A549 (cell line): ENCODE measurements at regions not wholly inside any gene's neighbourhood (a gene's known extent, or its start where the extent isn't known, plus 50 kb on each side); places are given as distances from the start of the nearest gene placed in this dataset.

ENCODE experiments used
- ATAC-seq, 2 experiments: fragments of 200-7000 bp in 1 of 2; fragments of >200 bp in 1 of 2; cut with Nextera tagmentation in 1 of 2; cut with Tn5 transposase in 1 of 2; 3 replicates each; pipeline versions ENCODE4 v1.8.0 to v1.9.1; 2018 to 2020; ENCODE audit warnings: mild to moderate bottlenecking in 1 of 2, moderate library complexity in 1 of 2
- CTCF ChIA-PET: fragments of 300-600 bp; sonication (Branson Sonifier 250); formaldehyde crosslinking; extraction: SDS; loops from one replicate; lab custom pipeline; 2021; ENCODE audit warnings: antibody characterized with exemption, inconsistent platforms; lab: Yijun Ruan, JAX
- POLR2A ChIA-PET: fragments of 350-600 bp; formaldehyde crosslinking; extraction: SDS; loops from one replicate; lab custom pipeline; 2021; ENCODE audit warnings: antibody characterized with exemption, inconsistent platforms; lab: Yijun Ruan, JAX
- DNase-seq, 2 experiments: peaks; one replicate each; pipeline versions ENCODE4 v3.0.0 to v3.0.0-alpha.2; 2011 to 2016; ENCODE audit warnings: low read depth in 1 of 2, low spot score in 1 of 2
- FAIRE-seq: peaks from 2 replicates; lab custom pipeline; 2011; peaks lifted over from hg19 to GRCh38; lab: Jason Lieb, UNC
- H3K27ac ChIP-seq, 2 experiments: fragments of >200 bp; sonication (Bioruptor Twin); formaldehyde crosslinking; 3 replicates each; pipeline ENCODE4 v1.5.1; 2016 to 2017
- H3K4me1 ChIP-seq: fragments of >200 bp; sonication (Bioruptor Twin); formaldehyde crosslinking; 3 replicates; pipeline ENCODE4 v1.6.1; 2016
- H3K4me2 ChIP-seq: fragments of >200 bp; sonication (Bioruptor Twin); formaldehyde crosslinking; 3 replicates; pipeline ENCODE4 v1.6.1; 2016
- H3K4me3 ChIP-seq: fragments of >200 bp; sonication (Bioruptor Twin); formaldehyde crosslinking; 3 replicates; pipeline ENCODE4 v1.5.1; 2016
- H3K9me3 ChIP-seq: fragments of >200 bp; sonication (Bioruptor Twin); formaldehyde crosslinking; 3 replicates; pipeline ENCODE4 v1.6.1; 2016
- BHLHE40 ChIP-seq: IDR thresholded peaks from 2 replicates; pipeline ENCODE4 v1.6.1; 2012; ENCODE audit warnings: low read depth, low read length, inconsistent platforms
- CEBPB ChIP-seq, 2 experiments: fragments of >200 bp in 1 of 2; sonication (Bioruptor Twin) in 1 of 2; formaldehyde crosslinking in 1 of 2; IDR thresholded peaks; 2 replicates each; pipeline ENCODE4 v1.6.1; 2012 to 2016
- CHD4 ChIP-seq: fragments of 200-600 bp; sonication (generic); IDR thresholded peaks from 2 replicates; pipeline ENCODE4 v1.6.1; 2016; ENCODE audit warnings: antibody characterized with exemption, mild to moderate bottlenecking, borderline replicate concordance
- EHF ChIP-seq: fragments of 250-450 bp; sonication (Bioruptor Pico); IDR thresholded peaks from 2 replicates; pipeline ENCODE4 v1.5.0; 2020; ENCODE audit warnings: mild to moderate bottlenecking
- ESRRA ChIP-seq: fragments of 150-350 bp; IDR thresholded peaks from 2 replicates; pipeline ENCODE4 v1.6.1; 2014; ENCODE audit warnings: mild to moderate bottlenecking, low read length, borderline replicate concordance
- FOSB ChIP-seq: fragments of 250-450 bp; sonication (Bioruptor Pico); IDR thresholded peaks from 2 replicates; pipeline ENCODE4 v1.5.0; 2020; ENCODE audit warnings: mild to moderate bottlenecking, moderate library complexity
- FOXS1 ChIP-seq: fragments of 250-450 bp; sonication (Bioruptor Pico); IDR thresholded peaks from 2 replicates; pipeline ENCODE4 v1.5.0; 2020; ENCODE audit warnings: mild to moderate bottlenecking, moderate library complexity
- GATA3 ChIP-seq: IDR thresholded peaks from 2 replicates; pipeline ENCODE4 v1.6.1; 2012; ENCODE audit warnings: borderline replicate concordance
- KDM5A ChIP-seq: fragments of 200-600 bp; sonication (generic); IDR thresholded peaks from 2 replicates; pipeline ENCODE4 v1.6.1; 2016; ENCODE audit warnings: antibody characterized with exemption, mild to moderate bottlenecking
- MYC ChIP-seq: IDR thresholded peaks from 2 replicates; pipeline ENCODE4 v1.6.1; 2012; ENCODE audit warnings: mild to moderate bottlenecking, inconsistent platforms, low read length, improper control_type of control experiment, borderline replicate concordance
- NFE2L2 ChIP-seq: fragments of 150-350 bp; conservative IDR thresholded peaks from 2 replicates; pipeline ENCODE4 v1.6.1; 2014; ENCODE audit warnings: low read length
- PHF8 ChIP-seq: fragments of 200-600 bp; sonication (generic); IDR thresholded peaks from 2 replicates; pipeline ENCODE4 v1.6.1; 2016; ENCODE audit warnings: low read depth, mild to moderate bottlenecking, antibody characterized with exemption, moderate library complexity, borderline replicate concordance
- RAD21 ChIP-seq, 2 experiments: fragments of >200 bp in 1 of 2; sonication (Bioruptor Twin) in 1 of 2; formaldehyde crosslinking in 1 of 2; IDR thresholded peaks in 1 of 2; conservative IDR thresholded peaks in 1 of 2; 2 replicates in 1 of 2; 3 replicates in 1 of 2; pipeline ENCODE4 v1.6.1; 2012 to 2018; ENCODE audit warnings: inconsistent platforms in 1 of 2
- RCOR1 ChIP-seq: fragments of 150-350 bp; IDR thresholded peaks from 2 replicates; pipeline ENCODE4 v1.6.1; 2014; ENCODE audit warnings: antibody characterized with exemption, low read length, low read depth
- SMC3 ChIP-seq: fragments of >200 bp; sonication (Bioruptor Twin); formaldehyde crosslinking; IDR thresholded peaks from 3 replicates; pipeline ENCODE4 v1.6.1; 2018; ENCODE audit warnings: inconsistent platforms
- SREBF2 ChIP-seq: fragments of 450-650 bp; IDR thresholded peaks from 2 replicates; pipeline ENCODE4 v1.6.1; 2014; ENCODE audit warnings: mild to moderate bottlenecking, moderate library complexity
- TFCP2L1 ChIP-seq: fragments of 250-450 bp; sonication (Bioruptor Pico); IDR thresholded peaks from 2 replicates; pipeline ENCODE4 v1.5.0; 2021; ENCODE audit warnings: mild to moderate bottlenecking
- TP53 ChIP-seq: fragments of 250-450 bp; sonication (Bioruptor Pico); IDR thresholded peaks from 2 replicates; pipeline ENCODE4 v1.5.0; 2021; ENCODE audit warnings: mild to moderate bottlenecking, moderate library complexity
- ZSCAN20 ChIP-seq: fragments of 250-450 bp; sonication (Bioruptor Pico); IDR thresholded peaks from 2 replicates; pipeline ENCODE4 v1.8.0; 2022; ENCODE audit warnings: mild to moderate bottlenecking, moderate library complexity
- WGBS: methylation state at CpG from one replicate; pipeline ENCODE4 v1.1.6; 2017; ENCODE audit errors: missing lambda C conversion rate; 5-methylcytosine and 5-hydroxymethylcytosine counted together
- TF ChIP-seq, protein P1 (sequence below): IDR thresholded peaks from 2 replicates; pipeline ENCODE4 v1.6.1; 2012
- TF ChIP-seq, protein P2 (sequence below): fragments of 200-600 bp; sonication (generic); IDR thresholded peaks from 2 replicates; pipeline ENCODE4 v1.6.1; 2016; ENCODE audit warnings: antibody characterized with exemption, mild to moderate bottlenecking, moderate library complexity
- TF ChIP-seq, protein P3 (sequence below): IDR thresholded peaks from 2 replicates; pipeline ENCODE4 v1.6.1; 2012; ENCODE audit warnings: low read depth, borderline replicate concordance
- TF ChIP-seq, protein P4 (sequence below): fragments of >200 bp; sonication (Bioruptor Twin); formaldehyde crosslinking; IDR thresholded peaks from 2 replicates; pipeline ENCODE4 v1.6.1; 2016

DNA sequence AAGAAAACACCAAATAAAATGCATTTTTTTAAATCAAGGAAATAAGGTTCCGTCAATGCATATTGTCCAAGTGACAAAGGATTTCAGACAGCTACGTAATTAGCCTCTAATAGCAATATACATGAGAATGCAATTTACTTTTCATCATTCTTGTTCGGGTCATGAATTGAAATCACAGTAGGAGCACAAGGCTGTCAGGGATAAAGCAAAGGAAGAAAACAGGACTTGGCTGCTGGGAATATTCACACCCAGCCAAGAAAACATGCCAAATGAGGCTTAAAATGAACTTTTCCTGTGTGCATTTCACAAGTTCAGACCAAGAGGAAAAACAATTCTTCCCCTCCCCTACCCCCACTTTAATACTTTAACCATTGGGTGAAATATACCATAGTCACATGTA, 188.6 kb downstream of the CWF19L2 start (continued):
- TF ChIP-seq, protein P1, sequence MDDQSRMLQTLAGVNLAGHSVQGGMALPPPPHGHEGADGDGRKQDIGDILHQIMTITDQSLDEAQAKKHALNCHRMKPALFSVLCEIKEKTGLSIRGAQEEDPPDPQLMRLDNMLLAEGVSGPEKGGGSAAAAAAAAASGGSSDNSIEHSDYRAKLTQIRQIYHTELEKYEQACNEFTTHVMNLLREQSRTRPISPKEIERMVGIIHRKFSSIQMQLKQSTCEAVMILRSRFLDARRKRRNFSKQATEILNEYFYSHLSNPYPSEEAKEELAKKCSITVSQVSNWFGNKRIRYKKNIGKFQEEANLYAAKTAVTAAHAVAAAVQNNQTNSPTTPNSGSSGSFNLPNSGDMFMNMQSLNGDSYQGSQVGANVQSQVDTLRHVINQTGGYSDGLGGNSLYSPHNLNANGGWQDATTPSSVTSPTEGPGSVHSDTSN: no peak
- TF ChIP-seq TP53 (CRISPR knock-in tag) (no peak), MYC (no peak)

DNA sequence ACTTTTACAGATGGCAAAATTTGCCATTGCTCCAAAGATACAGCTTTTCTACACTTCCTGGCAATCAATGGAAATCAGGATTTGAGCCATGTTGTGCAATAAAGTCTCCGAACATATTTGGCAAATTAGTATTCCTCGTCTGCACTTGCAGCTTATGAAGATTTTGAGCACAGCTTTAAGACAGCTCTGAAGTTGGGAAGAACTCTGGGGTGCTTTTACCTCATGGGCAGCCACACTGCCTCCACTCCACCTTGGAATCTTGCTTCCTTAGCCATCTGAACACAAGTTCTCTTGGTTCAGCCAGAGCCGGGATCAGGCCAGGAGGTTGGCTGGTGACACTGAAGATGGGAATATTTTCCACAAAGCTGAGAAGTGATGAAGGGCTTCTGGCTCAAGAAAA, 191.2 kb downstream of the CWF19L2 start:
- TF ChIP-seq RAD21 (conservative IDR thresholded peaks at IDR 0.05 in 1 of 2, IDR thresholded peaks at IDR 0.05 in 1 of 2): no peak
- TF ChIP-seq GATA3: no peak
- TF ChIP-seq, protein P2, sequence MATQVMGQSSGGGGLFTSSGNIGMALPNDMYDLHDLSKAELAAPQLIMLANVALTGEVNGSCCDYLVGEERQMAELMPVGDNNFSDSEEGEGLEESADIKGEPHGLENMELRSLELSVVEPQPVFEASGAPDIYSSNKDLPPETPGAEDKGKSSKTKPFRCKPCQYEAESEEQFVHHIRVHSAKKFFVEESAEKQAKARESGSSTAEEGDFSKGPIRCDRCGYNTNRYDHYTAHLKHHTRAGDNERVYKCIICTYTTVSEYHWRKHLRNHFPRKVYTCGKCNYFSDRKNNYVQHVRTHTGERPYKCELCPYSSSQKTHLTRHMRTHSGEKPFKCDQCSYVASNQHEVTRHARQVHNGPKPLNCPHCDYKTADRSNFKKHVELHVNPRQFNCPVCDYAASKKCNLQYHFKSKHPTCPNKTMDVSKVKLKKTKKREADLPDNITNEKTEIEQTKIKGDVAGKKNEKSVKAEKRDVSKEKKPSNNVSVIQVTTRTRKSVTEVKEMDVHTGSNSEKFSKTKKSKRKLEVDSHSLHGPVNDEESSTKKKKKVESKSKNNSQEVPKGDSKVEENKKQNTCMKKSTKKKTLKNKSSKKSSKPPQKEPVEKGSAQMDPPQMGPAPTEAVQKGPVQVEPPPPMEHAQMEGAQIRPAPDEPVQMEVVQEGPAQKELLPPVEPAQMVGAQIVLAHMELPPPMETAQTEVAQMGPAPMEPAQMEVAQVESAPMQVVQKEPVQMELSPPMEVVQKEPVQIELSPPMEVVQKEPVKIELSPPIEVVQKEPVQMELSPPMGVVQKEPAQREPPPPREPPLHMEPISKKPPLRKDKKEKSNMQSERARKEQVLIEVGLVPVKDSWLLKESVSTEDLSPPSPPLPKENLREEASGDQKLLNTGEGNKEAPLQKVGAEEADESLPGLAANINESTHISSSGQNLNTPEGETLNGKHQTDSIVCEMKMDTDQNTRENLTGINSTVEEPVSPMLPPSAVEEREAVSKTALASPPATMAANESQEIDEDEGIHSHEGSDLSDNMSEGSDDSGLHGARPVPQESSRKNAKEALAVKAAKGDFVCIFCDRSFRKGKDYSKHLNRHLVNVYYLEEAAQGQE: no peak
- TF ChIP-seq, protein P3, sequence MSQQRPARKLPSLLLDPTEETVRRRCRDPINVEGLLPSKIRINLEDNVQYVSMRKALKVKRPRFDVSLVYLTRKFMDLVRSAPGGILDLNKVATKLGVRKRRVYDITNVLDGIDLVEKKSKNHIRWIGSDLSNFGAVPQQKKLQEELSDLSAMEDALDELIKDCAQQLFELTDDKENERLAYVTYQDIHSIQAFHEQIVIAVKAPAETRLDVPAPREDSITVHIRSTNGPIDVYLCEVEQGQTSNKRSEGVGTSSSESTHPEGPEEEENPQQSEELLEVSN: no peak
- no peak for TF ChIP-seq SREBF2
- TF ChIP-seq PHF8: no peak
- TF ChIP-seq KDM5A: no peak
- no peak for TF ChIP-seq BHLHE40
- TF ChIP-seq SMC3: no peak
- TF ChIP-seq, all 56 proteins: peak for 0
- ChIA-PET CTCF (no interaction called here), POLR2A (no interaction called here)

GRCh38 chr11:107265591-107266121, 192.0 kb downstream of the CWF19L2 start:
- TF ChIP-seq BHLHE40: no peak
- TF ChIP-seq FOXS1: no peak
- TF ChIP-seq, protein P4, sequence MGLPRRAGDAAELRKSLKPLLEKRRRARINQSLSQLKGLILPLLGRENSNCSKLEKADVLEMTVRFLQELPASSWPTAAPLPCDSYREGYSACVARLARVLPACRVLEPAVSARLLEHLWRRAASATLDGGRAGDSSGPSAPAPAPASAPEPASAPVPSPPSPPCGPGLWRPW: no peak
- TF ChIP-seq TP53 (CRISPR knock-in tag): no peak
- no peak for TF ChIP-seq ESRRA
- no peak for TF ChIP-seq MYC
- TF ChIP-seq NFE2L2: no peak
- TF ChIP-seq PHF8: no peak
- TF ChIP-seq CEBPB (IDR thresholded peaks at IDR 0.05): no peak
- no peak for TF ChIP-seq EHF
- no peak for TF ChIP-seq RCOR1
- TF ChIP-seq CHD4: no peak
- no peak for TF ChIP-seq FOSB (CRISPR knock-in tag)
- TF ChIP-seq TFCP2L1 (CRISPR knock-in tag): no peak
- TF ChIP-seq ZSCAN20: no peak
- H3K9me3 ChIP-seq: no peaks in the 10 kb centered on the region
- no peak overlapping the region for H3K27ac ChIP-seq
- H3K4me1 ChIP-seq: no peaks in the 10 kb centered on the region
- WGBS: 38% methylated on average over 1 of the region's 1 CpG
- ChIA-PET POLR2A (no interaction called here), CTCF (no interaction called here)
- FAIRE-seq: no peak
- H3K4me2 ChIP-seq: no peak overlapping the region
- ATAC-seq: no peak
- H3K4me3 ChIP-seq: no peak overlapping the region
- no peak for DNase-seq

More for the DNA sequence above, 191.2 kb downstream of the CWF19L2 start:
- no peak for ATAC-seq
- 83% methylated on average over 3 of the region's 3 CpGs for WGBS
- Histone ChIP-seq H3K27ac (no peak overlapping the region), H3K4me2 (no peak overlapping the region), H3K4me1 (no peaks in the 10 kb centered on the region), H3K9me3 (no peaks in the 10 kb centered on the region), H3K4me3 (no peak overlapping the region)
- FAIRE-seq: no peak
- DNase-seq: no peak
